K562 (cell line): ENCODE measurements at regions not wholly inside any gene's neighbourhood (a gene's known extent, or its start where the extent isn't known, plus 50 kb on each side); places are given as distances from the start of the nearest gene placed in this dataset.

Source experiments
- HDAC6 ChIP-seq: IDR thresholded peaks from 2 replicates; pipeline ENCODE4 v1.6.1; 2012; ENCODE audit warnings: low read depth, mild to moderate bottlenecking, control low read depth, inconsistent platforms, low read length, moderate library complexity
- MTA3 ChIP-seq: fragments of 450-650 bp; formaldehyde crosslinking; IDR thresholded peaks from 2 replicates; pipeline ENCODE4 v1.6.1; 2017; ENCODE audit warnings: mild to moderate bottlenecking, borderline replicate concordance
- NONO ChIP-seq, 2 experiments: fragments of 200-400 bp in 1 of 2; fragments of 450-650 bp in 1 of 2; formaldehyde crosslinking in 1 of 2; IDR thresholded peaks; 2 replicates each; pipeline ENCODE4 v1.6.1; 2017; ENCODE audit warnings: low read depth in 2 of 2, mild to moderate bottlenecking in 2 of 2, moderate library complexity in 2 of 2, low read length in 1 of 2
- NUFIP1 ChIP-seq: fragments of 450-650 bp; IDR thresholded peaks from 2 replicates; pipeline ENCODE4 v1.6.1; 2018; ENCODE audit not compliant: partially characterized antibody
- POLR2AphosphoS5 ChIP-seq: IDR thresholded peaks from 2 replicates; pipeline ENCODE4 v1.6.1; 2011; ENCODE audit warnings: mild to moderate bottlenecking, low read depth, low read length, moderate library complexity; ENCODE audit not compliant: control insufficient read depth, insufficient read depth
- TF ChIP-seq, protein P1 (sequence below): sonication (generic); formaldehyde crosslinking; IDR thresholded peaks from 2 replicates; pipeline ENCODE4 v1.8.1; 2023; ENCODE audit warnings: mild to moderate bottlenecking, missing genetic modification reagents

DNA sequence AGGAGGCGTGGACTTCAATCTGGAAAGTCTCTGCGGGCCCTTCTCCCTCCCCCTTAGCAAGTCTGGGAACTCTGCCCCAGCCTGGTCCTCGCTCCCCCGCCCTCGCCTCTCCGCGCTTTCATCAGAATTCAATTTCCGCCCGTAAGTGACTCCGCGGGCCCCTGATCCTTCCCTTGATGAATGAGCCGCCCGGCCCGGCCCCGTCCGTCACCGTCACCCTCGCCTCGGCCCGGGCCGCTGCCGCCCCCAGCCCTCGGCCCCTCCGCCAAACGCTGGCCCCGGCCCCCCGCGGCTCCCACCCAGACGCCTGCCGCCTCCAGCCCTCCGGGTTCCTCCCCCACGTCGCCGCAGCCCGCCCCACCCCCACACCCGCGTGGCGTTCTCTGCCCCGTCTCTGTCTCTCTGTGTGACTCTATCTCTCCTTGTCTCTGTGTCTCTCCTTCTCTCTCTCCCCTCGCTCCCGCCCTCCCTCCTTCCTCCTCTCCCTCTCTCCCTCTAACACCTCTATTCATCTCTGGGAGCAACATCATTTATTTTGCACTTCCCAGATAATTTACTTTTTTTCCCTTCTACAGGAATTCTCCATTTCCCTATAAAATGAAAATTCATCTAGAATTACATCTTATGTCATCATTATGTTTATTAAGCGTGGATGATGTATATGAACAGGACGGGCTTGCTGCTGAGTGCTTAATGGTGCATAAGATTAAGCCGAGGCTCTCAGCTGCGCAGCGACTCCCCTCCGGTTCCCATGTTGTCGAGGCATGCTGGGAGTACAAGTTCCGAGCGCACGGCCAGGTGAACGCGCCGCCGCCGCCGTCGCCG, 91.2 kb upstream of the PAX2 start:
- TF ChIP-seq MTA3 (no peak), HDAC6 (no peak), NONO (IDR thresholded peaks at IDR 0.05; ENCODE audit: low read depth in 2 of 2, low read length in 1 of 2) (no peak), POLR2AphosphoS5 (no peak), NUFIP1 (no peak)
- TF ChIP-seq, protein P1, sequence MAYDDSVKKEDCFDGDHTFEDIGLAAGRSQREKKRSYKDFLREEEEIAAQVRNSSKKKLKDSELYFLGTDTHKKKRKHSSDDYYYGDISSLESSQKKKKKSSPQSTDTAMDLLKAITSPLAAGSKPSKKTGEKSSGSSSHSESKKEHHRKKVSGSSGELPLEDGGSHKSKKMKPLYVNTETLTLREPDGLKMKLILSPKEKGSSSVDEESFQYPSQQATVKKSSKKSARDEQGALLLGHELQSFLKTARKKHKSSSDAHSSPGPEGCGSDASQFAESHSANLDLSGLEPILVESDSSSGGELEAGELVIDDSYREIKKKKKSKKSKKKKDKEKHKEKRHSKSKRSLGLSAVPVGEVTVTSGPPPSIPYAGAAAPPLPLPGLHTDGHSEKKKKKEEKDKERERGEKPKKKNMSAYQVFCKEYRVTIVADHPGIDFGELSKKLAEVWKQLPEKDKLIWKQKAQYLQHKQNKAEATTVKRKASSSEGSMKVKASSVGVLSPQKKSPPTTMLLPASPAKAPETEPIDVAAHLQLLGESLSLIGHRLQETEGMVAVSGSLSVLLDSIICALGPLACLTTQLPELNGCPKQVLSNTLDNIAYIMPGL (CRISPR knock-in tag), result no peak
